HepG2 (cell line): ENCODE measurements at regions not wholly inside any gene's neighbourhood (a gene's known extent, or its start where the extent isn't known, plus 50 kb on each side); places are given as distances from the start of the nearest gene placed in this dataset.

Experiments used
- ATAC-seq: fragments of 200-7000 bp; cut with Tn5 transposase; 3 replicates; pipeline ENCODE4 v1.9.1; 2020; ENCODE audit warnings: mild to moderate bottlenecking, moderate library complexity
- BruUV-seq: library from RNA; stranded (reverse); fragments of 400-500 nt; replicated peaks from 2 replicates; lab custom pipeline; 2021; lab: Mats Ljungman, UMichigan
- CTCF ChIA-PET: fragments of 300-600 bp; formaldehyde crosslinking; extraction: SDS; loops from one replicate; lab custom pipeline; 2021; ENCODE audit warnings: low total read pairs, inconsistent platforms, low intra/inter-chr PET ratio; lab: Yijun Ruan, JAX
- POLR2A ChIA-PET: fragments of 350-600 bp; sonication (Branson Sonifier 250); formaldehyde crosslinking; loops from one replicate; lab custom pipeline; 2020; ENCODE audit warnings: antibody characterized with exemption, inconsistent platforms; lab: Yijun Ruan, JAX
- DNase-seq: peaks from one replicate; pipeline ENCODE4 v3.0.0-alpha.2; 2015; ENCODE audit warnings: low spot score
- FAIRE-seq: peaks from 3 replicates; lab custom pipeline; 2011; peaks lifted over from hg19 to GRCh38; lab: Jason Lieb, UNC
- H2AFZ ChIP-seq: one replicate; pipeline ENCODE4 v1.6.1; 2011; ENCODE audit warnings: low read length, inconsistent platforms
- H3K27ac ChIP-seq: fragments of 300-600 bp; 3 replicates; pipeline ENCODE4 v1.8.0; 2011; ENCODE audit warnings: mixed run types, mild to moderate bottlenecking, mixed read lengths, low read length, inconsistent platforms; ENCODE audit not compliant: insufficient read depth; ENCODE audit errors: extremely low read length
- H3K27me3 ChIP-seq, 2 experiments: fragments of 200-600 bp in 1 of 2; 2 replicates in 1 of 2; 3 replicates in 1 of 2; pipeline versions ENCODE4 v1.6.0 to v1.8.0; 2011; ENCODE audit warnings: low read length in 2 of 2, mild to moderate bottlenecking in 2 of 2, moderate library complexity in 2 of 2, inconsistent platforms in 1 of 2; ENCODE audit not compliant: insufficient read depth in 2 of 2, control insufficient read depth in 1 of 2
- H3K36me3 ChIP-seq, 2 experiments: fragments of 200-600 bp in 1 of 2; replicated peaks in 1 of 2; 2 replicates in 1 of 2; 3 replicates in 1 of 2; pipeline versions ENCODE4 v1.5.1 to v1.8.0; 2011; ENCODE audit warnings: low read length in 2 of 2, inconsistent platforms in 1 of 2; ENCODE audit not compliant: insufficient read depth in 2 of 2, control insufficient read depth in 1 of 2
- H3K4me1 ChIP-seq: 2 replicates; pipeline ENCODE4 v1.5.1; 2012; ENCODE audit warnings: low read length, inconsistent platforms; ENCODE audit not compliant: insufficient read depth
- H3K4me2 ChIP-seq: 2 replicates; pipeline ENCODE4 v1.6.0; 2011; ENCODE audit warnings: low read depth, low read length, inconsistent platforms
- H3K4me3 ChIP-seq, 3 experiments: fragments of 200-600 bp in 1 of 3; sonication (generic), shearing (Covaris generic) in 1 of 3; replicated peaks in 1 of 3; 2 replicates each; pipeline ENCODE4 v1.5.1; 2011 to 2016; ENCODE audit warnings: low read length in 3 of 3, inconsistent platforms in 2 of 3, low read depth in 2 of 3, mild to moderate bottlenecking in 2 of 3, control low read depth in 1 of 3, mixed read lengths in 1 of 3; ENCODE audit not compliant: insufficient read depth in 1 of 3
- H3K79me2 ChIP-seq: one replicate; pipeline ENCODE4 v1.6.1; 2011; ENCODE audit warnings: low read length, inconsistent platforms; ENCODE audit not compliant: insufficient read depth
- H3K9ac ChIP-seq: 2 replicates; pipeline ENCODE4 v1.6.0; 2011; ENCODE audit warnings: mild to moderate bottlenecking, low read depth, low read length, inconsistent platforms; ENCODE audit not compliant: insufficient read depth
- H3K9me3 ChIP-seq: 2 replicates; pipeline ENCODE4 v1.5.1; 2012; ENCODE audit warnings: mild to moderate bottlenecking, low read length
- H4K20me1 ChIP-seq: 2 replicates; pipeline ENCODE4 v1.6.0; 2011; ENCODE audit warnings: inconsistent platforms, mild to moderate bottlenecking, low read length, moderate library complexity; ENCODE audit not compliant: insufficient read depth
- HOXA3 ChIP-seq: sonication (generic); formaldehyde crosslinking; IDR thresholded peaks from 2 replicates; pipeline ENCODE4 v1.5.0; 2020; ENCODE audit warnings: missing genetic modification reagents
- KAT8 ChIP-seq: IDR thresholded peaks from 2 replicates; pipeline ENCODE4 v1.6.1; 2016; ENCODE audit warnings: missing genetic modification reagents, missing compliant biosample characterization
- KLF6 ChIP-seq: IDR thresholded peaks from 2 replicates; pipeline ENCODE4 v1.8.0; 2016; ENCODE audit warnings: missing biosample characterization, missing genetic modification reagents
- PHF20 ChIP-seq: sonication (generic); formaldehyde crosslinking; IDR thresholded peaks from 2 replicates; pipeline ENCODE4 v1.5.0; 2020; ENCODE audit warnings: mild to moderate bottlenecking, missing genetic modification reagents
- PRMT3 ChIP-seq: sonication (generic); formaldehyde crosslinking; IDR thresholded peaks from 2 replicates; pipeline ENCODE4 v1.8.1; 2022; ENCODE audit warnings: low read depth, mild to moderate bottlenecking, moderate library complexity, missing genetic modification reagents, borderline replicate concordance
- STAT5B ChIP-seq: sonication (generic); formaldehyde crosslinking; IDR thresholded peaks from 2 replicates; pipeline ENCODE4 v1.4.0; 2020; ENCODE audit warnings: missing genetic modification reagents
- ZNF792 ChIP-seq: IDR thresholded peaks from 2 replicates; pipeline ENCODE4 v1.6.1; 2016
- ZNF839 ChIP-seq: sonication (generic); formaldehyde crosslinking; IDR thresholded peaks from 2 replicates; pipeline ENCODE4 v1.4.0; 2020; ENCODE audit warnings: missing genetic modification reagents, mild to moderate bottlenecking, borderline replicate concordance
- ZNF883 ChIP-seq: sonication (generic); formaldehyde crosslinking; IDR thresholded peaks from 2 replicates; pipeline ENCODE4 v1.5.1; 2020; ENCODE audit warnings: mild to moderate bottlenecking, missing genetic modification reagents; ENCODE audit errors: not compliant biosample characterization
- WGBS: methylation state at CpG from one replicate; pipeline ENCODE4 v1.1.6; 2017; ENCODE audit warnings: low lambda C conversion rate; 5-methylcytosine and 5-hydroxymethylcytosine counted together
- in situ Hi-C: cut with HindIII; loops from 2 replicates; pipeline ENCODE4 v1.10.0; 2017; ENCODE audit warnings: low pct_unique_long_range_greater_than_20kb; ENCODE audit not compliant: extremely low pct_ligation_motif_present
- intact Hi-C: fragments of 100-400 bp; cut with micrococcal nuclease; formaldehyde crosslinking; loops from one replicate; pipeline ENCODE4 v1.10.0; 2022; ENCODE audit not compliant: unreplicated experiment
- TF ChIP-seq, protein P1 (sequence below): sonication (generic); formaldehyde crosslinking; IDR thresholded peaks from 2 replicates; pipeline ENCODE4 v1.8.1; 2023; ENCODE audit warnings: mild to moderate bottlenecking, inconsistent platforms, moderate library complexity, missing genetic modification reagents, borderline replicate concordance

DNA sequence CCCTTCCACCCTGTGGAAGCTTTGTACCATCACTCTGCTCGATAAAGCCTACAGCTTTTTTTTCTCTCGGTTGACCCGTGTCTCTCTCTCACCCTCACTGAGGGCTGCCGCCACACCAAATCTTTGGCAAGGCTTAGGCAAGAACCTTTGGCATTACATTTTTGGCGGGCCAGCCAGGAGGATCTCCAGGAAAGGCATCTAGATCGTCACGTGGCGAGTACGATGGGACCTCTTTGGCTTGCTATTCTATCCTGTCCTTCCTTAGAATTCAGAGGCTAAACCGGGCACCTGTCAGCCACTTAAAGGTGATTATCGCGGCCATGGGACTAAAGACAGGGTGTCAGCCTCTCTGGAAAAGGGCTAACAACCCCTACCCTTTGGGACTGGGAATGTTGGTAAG is 96.2 kb downstream of the UGT2B28 start:
- intact Hi-C loops: no loop called here
- no peak overlapping the region for H3K4me2 ChIP-seq
- WGBS: 58% methylated on average over 12 of the region's 12 CpGs
- in situ Hi-C loops: no loop called here
- H3K27ac ChIP-seq: no peak overlapping the region
- H3K9me3 ChIP-seq: no peaks in the 10 kb centered on the region
- no peaks in the 10 kb centered on the region for H4K20me1 ChIP-seq
- POLR2A ChIA-PET: no interaction called here
- no peak overlapping the region for H2AFZ ChIP-seq
- peaks cover 0 to 4% of the 10 kb centered on the region in 2 experiments; a peak in 1 of 5 replicates for H3K27me3 ChIP-seq
- DNase-seq (no peak), ATAC-seq (no peak), FAIRE-seq (no peak)
- CTCF ChIA-PET: no interaction called here
- no peak for TF ChIP-seq KLF6 (CRISPR knock-in tag)
- TF ChIP-seq PHF20 (CRISPR knock-in tag): no peak
- no peak for TF ChIP-seq HOXA3 (CRISPR knock-in tag)
- TF ChIP-seq ZNF883 (CRISPR knock-in tag): no peak
- no peak for TF ChIP-seq PRMT3 (CRISPR knock-in tag)
- TF ChIP-seq, protein P1, sequence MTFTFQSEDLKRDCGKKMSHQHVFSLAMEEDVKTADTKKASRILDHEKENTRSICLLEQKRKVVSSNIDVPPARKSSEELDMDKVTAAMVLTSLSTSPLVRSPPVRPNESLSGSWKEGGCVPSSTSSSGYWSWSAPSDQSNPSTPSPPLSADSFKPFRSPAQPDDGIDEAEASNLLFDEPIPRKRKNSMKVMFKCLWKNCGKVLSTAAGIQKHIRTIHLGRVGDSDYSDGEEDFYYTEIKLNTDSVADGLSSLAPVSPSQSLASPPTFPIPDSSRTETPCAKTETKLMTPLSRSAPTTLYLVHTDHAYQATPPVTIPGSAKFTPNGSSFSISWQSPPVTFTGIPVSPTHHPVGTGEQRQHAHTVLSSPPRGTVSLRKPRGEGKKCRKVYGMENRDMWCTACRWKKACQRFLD (CRISPR knock-in tag): no peak
- TF ChIP-seq ZNF839 (CRISPR knock-in tag): no peak
- TF ChIP-seq KAT8 (CRISPR knock-in tag): no peak
- no peak for TF ChIP-seq STAT5B (CRISPR knock-in tag)
- TF ChIP-seq ZNF792 (CRISPR knock-in tag): no peak
- no TSS peak for BruUV-seq
- H3K9ac ChIP-seq: no peak overlapping the region
- no peaks in the 10 kb centered on the region for H3K4me1 ChIP-seq
- H3K4me3 ChIP-seq: no peak overlapping the region
- no peaks in the 10 kb centered on the region for H3K36me3 ChIP-seq
- no peaks in the 10 kb centered on the region for H3K79me2 ChIP-seq
